ENCODE measurements at regions not wholly inside any gene's neighbourhood (a gene's known extent, or its start where the extent isn't known, plus 50 kb on each side); places are given as distances from the start of the nearest gene placed in this dataset.

DNA sequence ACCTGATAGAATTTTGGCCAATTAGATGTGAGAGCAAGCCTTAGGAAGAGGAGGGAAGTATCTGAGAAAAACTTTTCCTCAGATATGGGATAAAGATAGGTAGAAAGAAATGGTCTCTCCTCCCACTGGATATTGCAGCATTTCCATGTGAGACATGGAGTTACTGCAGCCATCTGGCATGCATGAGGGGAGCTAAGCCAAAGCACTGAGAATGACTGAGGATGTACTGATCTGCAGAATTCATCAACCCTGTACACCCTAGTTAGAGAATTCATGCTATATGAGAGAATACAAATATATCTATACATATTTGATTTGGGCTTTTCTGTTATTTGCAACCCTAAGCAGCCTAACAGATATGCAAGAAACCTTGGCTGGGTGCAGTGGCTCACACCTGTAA, 52.5 kb upstream of the RPL34 start:
- no peaks in the 10 kb centered on the region for H3K9me3 Mint-ChIP-seq
- no peak overlapping the region for H3K27ac ChIP-seq (ENCODE audit: insufficient read depth, low read length, poor library complexity, severe bottlenecking)
- H3K4me1 Mint-ChIP-seq = peaks cover 0 to 15% (median 7%) of the 10 kb centered on the region in 4 donors
- no peak overlapping the region for H3K4me3 ChIP-seq (ENCODE audit: low read depth, low read length)
- H3K4me1 ChIP-seq (ENCODE audit: control insufficient read depth, insufficient read depth, low read length, poor library complexity, severe bottlenecking) = no peaks in the 10 kb centered on the region
- ATAC-seq (ENCODE audit: low read depth in 2 of 2) (no peak), DNase-seq (no peak)
- H3K27me3 Mint-ChIP-seq = no peaks in the 10 kb centered on the region
- H3K36me3 Mint-ChIP-seq = no peaks in the 10 kb centered on the region
- no peak overlapping the region for H3K27ac Mint-ChIP-seq
- H3K36me3 ChIP-seq (ENCODE audit: control insufficient read depth, insufficient read depth, low read length) = no peaks in the 10 kb centered on the region
- no peaks in the 10 kb centered on the region for H3K9me3 ChIP-seq (ENCODE audit: control insufficient read depth in 2 of 2, low read length in 2 of 2)
- no peaks in the 10 kb centered on the region for H3K27me3 ChIP-seq (ENCODE audit: control insufficient read depth, insufficient read depth, low read length)
- H3K4me3 Mint-ChIP-seq = no peak overlapping the region

DNA sequence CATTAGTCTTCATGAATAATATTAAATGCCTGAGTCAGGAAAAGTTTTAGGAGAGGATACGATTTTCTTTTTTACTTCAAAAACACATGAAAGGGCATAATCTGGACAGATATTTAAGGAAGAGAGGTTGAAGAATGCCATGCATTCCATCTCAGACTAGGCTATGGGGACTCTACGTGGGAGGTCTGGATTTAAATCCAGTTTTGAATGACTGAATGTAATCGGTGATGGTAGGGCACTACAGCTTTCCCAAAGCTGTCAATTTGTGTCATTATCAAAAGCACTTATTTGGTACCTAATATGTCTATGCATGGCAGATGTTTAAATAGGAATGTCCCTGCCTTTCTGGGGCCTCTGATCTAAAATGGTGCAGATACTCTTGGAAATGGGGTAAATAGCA, 59.3 kb upstream of the RPL34 start:
- peaks cover 2% of the 10 kb centered on the region for H3K36me3 Mint-ChIP-seq
- Histone ChIP-seq H3K36me3 (ENCODE audit: control insufficient read depth, insufficient read depth, low read length) (no peaks in the 10 kb centered on the region), H3K27ac (ENCODE audit: insufficient read depth, low read length, poor library complexity, severe bottlenecking) (no peak overlapping the region), H3K4me3 (ENCODE audit: low read depth, low read length) (no peak overlapping the region), H3K9me3 (ENCODE audit: control insufficient read depth in 2 of 2, low read length in 2 of 2) (no peaks in the 10 kb centered on the region), H3K4me1 (ENCODE audit: control insufficient read depth, insufficient read depth, low read length, poor library complexity, severe bottlenecking) (no peaks in the 10 kb centered on the region), H3K27me3 (ENCODE audit: control insufficient read depth, insufficient read depth, low read length) (no peaks in the 10 kb centered on the region)
- no peak overlapping the region for H3K27ac Mint-ChIP-seq
- peaks cover 0 to 2% (median 0%) of the 10 kb centered on the region in 4 donors for H3K4me1 Mint-ChIP-seq
- H3K4me3 Mint-ChIP-seq = no peak overlapping the region
- ATAC-seq (ENCODE audit: low read depth in 2 of 2) (no peak), DNase-seq (no peak)
- H3K9me3 Mint-ChIP-seq = no peaks in the 10 kb centered on the region
- H3K27me3 Mint-ChIP-seq = peaks cover 6% of the 10 kb centered on the region

DNA sequence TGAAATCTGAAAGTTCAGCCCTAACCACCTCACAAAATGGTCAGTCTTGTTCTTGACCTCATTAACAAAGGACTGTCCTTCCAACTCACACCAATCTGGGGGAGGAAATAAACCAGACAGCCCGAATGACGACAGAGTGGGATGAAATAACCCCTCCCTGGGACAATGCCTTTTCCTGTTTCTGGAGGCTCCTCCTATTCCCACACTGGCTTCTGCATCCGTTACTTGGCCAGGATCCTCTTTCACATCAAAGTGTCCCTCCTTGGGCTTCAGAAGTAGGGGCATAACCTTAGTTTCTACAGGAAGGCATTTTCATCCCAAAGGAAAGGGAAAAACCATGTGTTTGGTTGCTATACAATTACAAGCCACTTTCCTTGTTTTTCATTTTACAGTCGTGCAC, 59.8 kb upstream of the RPL34 start:
- no peak for DNase-seq
- H3K27ac Mint-ChIP-seq = peak overlapping the region in 1 of 3 donors; percentile 4
- H3K4me1 Mint-ChIP-seq = peaks cover 0 to 2% (median 0%) of the 10 kb centered on the region in 4 donors
- Histone ChIP-seq H3K9me3 (ENCODE audit: control insufficient read depth in 2 of 2, low read length in 2 of 2) (no peaks in the 10 kb centered on the region), H3K4me1 (ENCODE audit: control insufficient read depth, insufficient read depth, low read length, poor library complexity, severe bottlenecking) (no peaks in the 10 kb centered on the region), H3K4me3 (ENCODE audit: low read depth, low read length) (no peak overlapping the region), H3K36me3 (ENCODE audit: control insufficient read depth, insufficient read depth, low read length) (no peaks in the 10 kb centered on the region), H3K27ac (ENCODE audit: insufficient read depth, low read length, poor library complexity, severe bottlenecking) (no peak overlapping the region), H3K27me3 (ENCODE audit: control insufficient read depth, insufficient read depth, low read length) (no peaks in the 10 kb centered on the region)
- no peak for ATAC-seq (ENCODE audit: low read depth in 2 of 2)
- no peak overlapping the region for H3K4me3 Mint-ChIP-seq
- peaks cover 6% of the 10 kb centered on the region for H3K27me3 Mint-ChIP-seq
- H3K36me3 Mint-ChIP-seq = peaks cover 5% of the 10 kb centered on the region
- no peaks in the 10 kb centered on the region for H3K9me3 Mint-ChIP-seq

DNA sequence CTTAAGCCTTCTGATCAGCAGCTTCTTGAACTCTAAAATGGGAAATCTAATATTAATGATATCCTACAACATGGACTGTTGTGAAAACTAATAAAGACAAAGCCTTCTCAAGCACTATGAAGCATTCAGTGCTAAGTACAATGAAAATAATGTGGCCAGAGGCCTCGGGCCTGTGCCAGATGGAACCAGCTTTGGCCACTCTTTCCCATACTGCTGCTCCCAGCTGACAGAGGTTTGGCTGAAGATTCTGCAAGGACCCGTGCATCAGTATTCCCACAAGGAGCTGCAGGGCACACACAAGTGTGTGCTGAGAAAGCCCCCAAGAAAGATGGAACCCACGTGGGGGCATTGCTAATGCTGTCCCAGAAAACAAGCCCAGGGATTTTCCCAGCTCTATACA, 60.5 kb upstream of the RPL34 start:
- Histone ChIP-seq H3K4me1 (ENCODE audit: control insufficient read depth, insufficient read depth, low read length, poor library complexity, severe bottlenecking) (no peaks in the 10 kb centered on the region), H3K36me3 (ENCODE audit: control insufficient read depth, insufficient read depth, low read length) (no peaks in the 10 kb centered on the region), H3K4me3 (ENCODE audit: low read depth, low read length) (no peak overlapping the region), H3K9me3 (ENCODE audit: control insufficient read depth in 2 of 2, low read length in 2 of 2) (no peaks in the 10 kb centered on the region), H3K27me3 (ENCODE audit: control insufficient read depth, insufficient read depth, low read length) (no peaks in the 10 kb centered on the region), H3K27ac (ENCODE audit: insufficient read depth, low read length, poor library complexity, severe bottlenecking) (no peak overlapping the region)
- no peak overlapping the region for H3K27ac Mint-ChIP-seq
- H3K4me3 Mint-ChIP-seq = no peak overlapping the region
- no peak for DNase-seq
- H3K27me3 Mint-ChIP-seq = peaks cover 6% of the 10 kb centered on the region
- no peak for ATAC-seq (ENCODE audit: low read depth in 2 of 2)
- H3K36me3 Mint-ChIP-seq = peaks cover 5% of the 10 kb centered on the region
- peaks cover 0 to 2% (median 0%) of the 10 kb centered on the region in 4 donors for H3K4me1 Mint-ChIP-seq
- no peaks in the 10 kb centered on the region for H3K9me3 Mint-ChIP-seq

DNA sequence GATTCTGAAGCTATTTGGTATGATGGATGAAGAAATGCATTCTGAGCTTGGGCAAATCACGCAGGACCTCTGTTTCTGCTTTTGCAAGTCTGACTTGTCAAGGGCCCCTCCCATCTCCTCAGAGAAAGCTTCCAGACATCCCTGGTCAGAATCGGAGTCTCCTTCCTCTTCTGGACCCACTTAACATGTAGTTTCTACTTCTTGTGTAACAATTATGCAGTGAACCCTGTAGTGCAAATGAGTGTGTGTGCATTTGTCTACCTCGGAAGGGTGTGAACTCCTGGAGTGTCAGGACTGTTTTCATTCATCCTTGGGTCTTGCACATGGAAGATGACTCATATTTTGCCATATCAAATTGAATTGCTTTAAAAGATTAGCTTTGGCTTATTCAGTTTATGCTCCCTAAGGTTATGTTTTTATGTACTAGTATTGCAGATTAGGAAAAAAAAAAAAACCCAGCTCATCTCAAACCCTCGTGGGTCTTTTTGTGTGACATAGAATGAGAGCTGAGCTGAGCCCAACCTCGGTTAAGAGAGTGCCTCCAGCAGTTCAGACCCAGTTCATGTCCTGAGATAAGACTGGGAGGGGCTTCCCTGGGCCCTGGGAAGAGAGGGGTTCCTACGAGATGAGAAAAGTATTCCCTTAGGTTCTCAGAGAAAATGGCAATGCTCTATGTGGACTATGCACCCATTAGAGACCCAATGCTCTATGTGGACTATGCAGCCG, 61.1 kb upstream of the RPL34 start:
- Histone ChIP-seq H3K4me1 (ENCODE audit: control insufficient read depth, insufficient read depth, low read length, poor library complexity, severe bottlenecking) (no peaks in the 10 kb centered on the region), H3K4me3 (ENCODE audit: low read depth, low read length) (no peak overlapping the region), H3K9me3 (ENCODE audit: control insufficient read depth in 2 of 2, low read length in 2 of 2) (no peaks in the 10 kb centered on the region), H3K36me3 (ENCODE audit: control insufficient read depth, insufficient read depth, low read length) (no peaks in the 10 kb centered on the region), H3K27ac (ENCODE audit: insufficient read depth, low read length, poor library complexity, severe bottlenecking) (no peak overlapping the region), H3K27me3 (ENCODE audit: control insufficient read depth, insufficient read depth, low read length) (no peaks in the 10 kb centered on the region)
- Mint-ChIP-seq H3K27me3 (peaks cover 6% of the 10 kb centered on the region), H3K4me1 (peaks cover 0 to 2% (median 0%) of the 10 kb centered on the region in 4 donors), H3K4me3 (no peak overlapping the region), H3K27ac (peak overlapping the region in 1 of 3 donors; percentile 82), H3K9me3 (no peaks in the 10 kb centered on the region), H3K36me3 (peaks cover 5% of the 10 kb centered on the region)
- DNase-seq (no peak), ATAC-seq (ENCODE audit: low read depth in 2 of 2) (no peak)

DNA sequence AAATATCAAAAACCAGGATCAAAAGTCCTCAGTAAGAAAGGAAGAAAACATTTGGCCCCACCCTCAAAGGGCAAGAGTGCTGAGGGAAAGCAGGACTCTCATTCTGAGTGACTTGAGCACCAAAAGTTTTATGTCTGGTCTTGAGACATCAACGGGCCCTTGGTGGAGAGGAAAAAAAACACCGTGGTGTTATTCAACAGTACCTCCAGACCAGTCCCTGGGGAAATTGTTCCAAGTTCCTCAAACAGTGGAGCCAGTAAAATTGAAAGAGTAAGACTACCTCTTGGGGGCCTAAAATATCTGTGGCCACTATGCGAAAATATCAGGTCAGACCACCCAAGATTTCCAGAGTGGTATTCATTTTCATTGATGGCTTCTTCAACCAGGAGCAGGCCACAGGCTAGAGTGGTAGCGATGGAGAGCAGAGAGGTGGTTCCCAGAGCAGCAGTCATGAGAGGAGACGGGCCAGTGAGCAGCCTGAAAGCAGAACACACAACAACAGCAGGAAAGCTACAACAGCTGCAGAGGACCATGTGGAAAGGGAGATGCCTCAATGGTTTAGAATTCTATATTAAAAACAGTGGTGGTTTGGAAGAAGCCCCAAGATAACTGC, 63.7 kb upstream of the RPL34 start:
- ATAC-seq (ENCODE audit: low read depth in 2 of 2) (no peak), DNase-seq (no peak)
- no peak overlapping the region for H3K4me3 ChIP-seq (ENCODE audit: low read depth, low read length)
- H3K27me3 ChIP-seq (ENCODE audit: control insufficient read depth, insufficient read depth, low read length) = no peaks in the 10 kb centered on the region
- H3K4me1 Mint-ChIP-seq = peaks cover 0 to 2% (median 0%) of the 10 kb centered on the region in 4 donors
- peaks cover 0 to 9% (median 0%) of the 10 kb centered on the region in 7 donors for H3K9me3 Mint-ChIP-seq
- no peaks in the 10 kb centered on the region for H3K36me3 ChIP-seq (ENCODE audit: control insufficient read depth, insufficient read depth, low read length)
- peaks cover 6% of the 10 kb centered on the region for H3K27me3 Mint-ChIP-seq
- H3K4me1 ChIP-seq (ENCODE audit: control insufficient read depth, insufficient read depth, low read length, poor library complexity, severe bottlenecking) = no peaks in the 10 kb centered on the region
- no peaks in the 10 kb centered on the region for H3K9me3 ChIP-seq (ENCODE audit: control insufficient read depth in 2 of 2, low read length in 2 of 2)
- no peak overlapping the region for H3K4me3 Mint-ChIP-seq
- no peak overlapping the region for H3K27ac Mint-ChIP-seq
- peaks cover 13% of the 10 kb centered on the region for H3K36me3 Mint-ChIP-seq
- H3K27ac ChIP-seq (ENCODE audit: insufficient read depth, low read length, poor library complexity, severe bottlenecking) = no peak overlapping the region

DNA sequence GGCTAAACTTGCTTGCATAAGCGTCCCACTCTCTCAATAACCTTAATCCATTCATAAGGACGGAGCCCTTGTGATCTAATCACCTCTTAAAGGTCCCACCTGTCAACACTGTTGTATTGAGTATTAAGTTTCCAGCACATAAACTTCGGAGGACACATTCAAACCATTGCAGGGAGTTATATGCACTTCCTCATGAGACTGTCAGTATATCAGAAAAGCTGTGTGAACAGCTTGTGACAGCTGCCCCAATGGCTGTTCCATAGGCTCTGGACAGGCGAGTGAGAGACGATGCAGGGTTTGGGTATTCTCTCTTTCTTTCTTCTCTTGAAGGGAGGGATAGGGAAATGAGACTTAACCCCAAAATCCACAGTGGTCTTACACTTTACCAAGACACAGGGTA, 64.2 kb upstream of the RPL34 start:
- Histone ChIP-seq H3K4me3 (ENCODE audit: low read depth, low read length) (no peak overlapping the region), H3K36me3 (ENCODE audit: control insufficient read depth, insufficient read depth, low read length) (no peaks in the 10 kb centered on the region), H3K9me3 (ENCODE audit: control insufficient read depth in 2 of 2, low read length in 2 of 2) (no peaks in the 10 kb centered on the region), H3K27ac (ENCODE audit: insufficient read depth, low read length, poor library complexity, severe bottlenecking) (no peak overlapping the region), H3K27me3 (ENCODE audit: control insufficient read depth, insufficient read depth, low read length) (no peaks in the 10 kb centered on the region), H3K4me1 (ENCODE audit: control insufficient read depth, insufficient read depth, low read length, poor library complexity, severe bottlenecking) (no peaks in the 10 kb centered on the region)
- no peak overlapping the region for H3K4me3 Mint-ChIP-seq
- ATAC-seq (ENCODE audit: low read depth in 2 of 2) (no peak), DNase-seq (no peak)
- peaks cover 13% of the 10 kb centered on the region for H3K36me3 Mint-ChIP-seq
- H3K9me3 Mint-ChIP-seq = peaks cover 0 to 9% (median 3%) of the 10 kb centered on the region in 7 donors
- H3K4me1 Mint-ChIP-seq = peaks cover 0 to 2% (median 0%) of the 10 kb centered on the region in 4 donors
- no peak overlapping the region for H3K27ac Mint-ChIP-seq
- peaks cover 6% of the 10 kb centered on the region for H3K27me3 Mint-ChIP-seq

DNA sequence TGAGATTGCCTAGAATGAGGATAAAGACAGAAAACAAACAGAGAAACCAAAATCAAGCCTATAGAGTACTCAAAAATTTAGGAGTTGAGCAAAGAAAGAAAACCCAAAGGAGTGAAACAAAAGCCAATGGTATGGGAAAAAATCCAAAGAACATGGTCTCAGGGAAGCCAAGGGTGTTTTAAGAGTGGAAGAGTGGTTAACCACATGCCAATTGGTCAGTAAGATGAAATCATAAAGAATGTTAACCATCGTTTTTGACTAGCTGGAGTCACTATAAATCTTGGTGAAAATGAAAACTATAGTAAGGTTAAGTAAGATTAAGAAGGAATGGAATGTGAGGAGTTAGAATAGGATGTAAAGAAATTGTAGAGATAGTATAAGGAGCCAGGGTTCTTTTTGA, 64.7 kb upstream of the RPL34 start:
- Mint-ChIP-seq H3K4me1 (peaks cover 0 to 2% (median 0%) of the 10 kb centered on the region in 4 donors), H3K27me3 (peaks cover 6% of the 10 kb centered on the region), H3K9me3 (peaks cover 0 to 9% (median 3%) of the 10 kb centered on the region in 7 donors), H3K36me3 (peaks cover 14% of the 10 kb centered on the region), H3K4me3 (no peak overlapping the region), H3K27ac (no peak overlapping the region)
- Histone ChIP-seq H3K4me3 (ENCODE audit: low read depth, low read length) (no peak overlapping the region), H3K27me3 (ENCODE audit: control insufficient read depth, insufficient read depth, low read length) (no peaks in the 10 kb centered on the region), H3K36me3 (ENCODE audit: control insufficient read depth, insufficient read depth, low read length) (no peaks in the 10 kb centered on the region), H3K27ac (ENCODE audit: insufficient read depth, low read length, poor library complexity, severe bottlenecking) (no peak overlapping the region), H3K4me1 (ENCODE audit: control insufficient read depth, insufficient read depth, low read length, poor library complexity, severe bottlenecking) (no peaks in the 10 kb centered on the region), H3K9me3 (ENCODE audit: control insufficient read depth in 2 of 2, low read length in 2 of 2) (no peaks in the 10 kb centered on the region)
- no peak for DNase-seq
- ATAC-seq (ENCODE audit: low read depth in 2 of 2) = no peak
